C4-2B (cell line): ENCODE measurements at regions not wholly inside any gene's neighbourhood (a gene's known extent, or its start where the extent isn't known, plus 50 kb on each side); places are given as distances from the start of the nearest gene placed in this dataset.

Experiments
- ZFX ChIP-seq: fragments of 450-650 bp; IDR thresholded peaks from 2 replicates; pipeline ENCODE4 v1.6.1; 2017
- TF ChIP-seq, protein P1 (sequence below): fragments of 450-650 bp; conservative IDR thresholded peaks from 2 replicates; pipeline ENCODE4 v1.5.1; 2017; ENCODE audit warnings: mild to moderate bottlenecking

DNA sequence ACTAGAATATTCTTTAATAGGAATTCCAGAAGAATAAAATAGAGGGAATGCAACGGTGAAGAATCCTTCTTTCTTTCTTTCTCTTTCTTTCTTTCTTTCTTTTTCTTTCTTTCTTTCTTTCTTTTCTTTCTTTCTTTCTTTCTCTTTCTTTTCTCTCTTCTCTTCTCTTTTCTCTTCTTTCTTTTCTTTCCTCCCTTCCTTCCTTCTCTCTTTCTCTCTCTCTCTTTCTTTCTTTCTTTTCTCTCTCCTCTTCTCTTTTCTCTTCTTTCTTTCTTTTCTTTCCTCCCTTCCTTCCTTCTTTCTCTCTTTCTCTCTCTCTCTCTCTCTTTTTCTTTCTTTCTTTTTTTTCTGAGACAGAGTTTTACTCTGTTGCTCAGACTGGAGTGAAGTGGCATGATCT, 160.8 kb upstream of the PRICKLE1 start:
- TF ChIP-seq, protein P1, sequence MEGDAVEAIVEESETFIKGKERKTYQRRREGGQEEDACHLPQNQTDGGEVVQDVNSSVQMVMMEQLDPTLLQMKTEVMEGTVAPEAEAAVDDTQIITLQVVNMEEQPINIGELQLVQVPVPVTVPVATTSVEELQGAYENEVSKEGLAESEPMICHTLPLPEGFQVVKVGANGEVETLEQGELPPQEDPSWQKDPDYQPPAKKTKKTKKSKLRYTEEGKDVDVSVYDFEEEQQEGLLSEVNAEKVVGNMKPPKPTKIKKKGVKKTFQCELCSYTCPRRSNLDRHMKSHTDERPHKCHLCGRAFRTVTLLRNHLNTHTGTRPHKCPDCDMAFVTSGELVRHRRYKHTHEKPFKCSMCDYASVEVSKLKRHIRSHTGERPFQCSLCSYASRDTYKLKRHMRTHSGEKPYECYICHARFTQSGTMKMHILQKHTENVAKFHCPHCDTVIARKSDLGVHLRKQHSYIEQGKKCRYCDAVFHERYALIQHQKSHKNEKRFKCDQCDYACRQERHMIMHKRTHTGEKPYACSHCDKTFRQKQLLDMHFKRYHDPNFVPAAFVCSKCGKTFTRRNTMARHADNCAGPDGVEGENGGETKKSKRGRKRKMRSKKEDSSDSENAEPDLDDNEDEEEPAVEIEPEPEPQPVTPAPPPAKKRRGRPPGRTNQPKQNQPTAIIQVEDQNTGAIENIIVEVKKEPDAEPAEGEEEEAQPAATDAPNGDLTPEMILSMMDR: no peak
- TF ChIP-seq ZFX: no peak
